H1 (cell line): ENCODE measurements at regions not wholly inside any gene's neighbourhood (a gene's known extent, or its start where the extent isn't known, plus 50 kb on each side); places are given as distances from the start of the nearest gene placed in this dataset.
A peak's percentile ranks its signal among the peaks of the same experiment; 100 is the strongest.

Experiments used
- CTCF ChIA-PET: fragments of 300-600 bp; sonication (Branson Sonifier 250); formaldehyde crosslinking; loops from one replicate; lab custom pipeline; 2021; ENCODE audit not compliant: partially characterized antibody; lab: Charles Lee
- POLR2A ChIA-PET: fragments of 300-600 bp; sonication (Branson Sonifier 250); formaldehyde crosslinking; loops from one replicate; lab custom pipeline; 2021; ENCODE audit warnings: inconsistent platforms; ENCODE audit not compliant: partially characterized antibody; lab: Charles Lee
- DNase-seq, 2 experiments: peaks; one replicate each; pipeline versions ENCODE4 v3.0.0 to v3.0.0-alpha.2; 2010 to 2022; ENCODE audit warnings: low spot score in 2 of 2, low read depth in 1 of 2, mixed read lengths in 1 of 2
- FAIRE-seq: peaks from 2 replicates; lab custom pipeline; 2011; peaks lifted over from hg19 to GRCh38; lab: Jason Lieb, UNC
- H2AFZ ChIP-seq: 2 replicates; pipeline ENCODE4 v1.8.1; 2012; ENCODE audit warnings: low read length, inconsistent platforms
- H2AK5ac ChIP-seq: 2 replicates; pipeline ENCODE4 v1.6.1; 2013; ENCODE audit warnings: low read depth, low read length
- H2BK120ac ChIP-seq: replicated peaks from 2 replicates; pipeline ENCODE3; 2013; ENCODE audit warnings: low read depth, low read length, inconsistent platforms
- H2BK12ac ChIP-seq: 2 replicates; pipeline ENCODE4 v1.6.1; 2013; ENCODE audit warnings: low read depth, low read length
- H2BK15ac ChIP-seq: 2 replicates; pipeline ENCODE4 v1.6.1; 2013; ENCODE audit warnings: low read length
- H2BK20ac ChIP-seq: 2 replicates; pipeline ENCODE4 v1.6.1; 2013; ENCODE audit warnings: low read length
- H2BK5ac ChIP-seq: 2 replicates; pipeline ENCODE4 v1.6.1; 2013; ENCODE audit warnings: low read depth, low read length
- H3K14ac ChIP-seq: 2 replicates; pipeline ENCODE4 v1.6.1; 2013; ENCODE audit warnings: inconsistent platforms; ENCODE audit not compliant: insufficient read length
- H3K18ac ChIP-seq: 2 replicates; pipeline ENCODE4 v1.6.1; 2013; ENCODE audit warnings: low read length; ENCODE audit errors: extremely low read depth
- H3K23ac ChIP-seq: 2 replicates; pipeline ENCODE4 v1.6.1; 2013; ENCODE audit warnings: inconsistent platforms; ENCODE audit not compliant: insufficient read length
- H3K23me2 ChIP-seq: 2 replicates; pipeline ENCODE4 v1.6.1; 2013; ENCODE audit warnings: low read depth, low read length
- H3K27ac ChIP-seq: 2 replicates; pipeline ENCODE4 v1.6.1; 2011; ENCODE audit warnings: low read depth, low read length, inconsistent platforms
- H3K27me3 ChIP-seq, 4 experiments: replicated peaks in 1 of 4; 1 replicate in 1 of 4; 2 replicates in 3 of 4; pipeline versions ENCODE4 v1.6.1 to v1.8.1; 2011 to 2013; ENCODE audit warnings: low read length in 3 of 4, mild to moderate bottlenecking in 3 of 4, inconsistent platforms in 2 of 4, mixed read lengths in 2 of 4, moderate library complexity in 1 of 4; ENCODE audit not compliant: control insufficient read depth in 3 of 4, insufficient read depth in 3 of 4; ENCODE audit errors: extremely low read depth in 1 of 4
- H3K36me3 ChIP-seq, 4 experiments: 2 replicates each; pipeline versions ENCODE4 v1.6.1 to v1.8.1; 2011 to 2013; ENCODE audit warnings: mild to moderate bottlenecking in 4 of 4, low read length in 3 of 4, moderate library complexity in 2 of 4, control low read depth in 1 of 4, inconsistent platforms in 1 of 4; ENCODE audit not compliant: insufficient read depth in 4 of 4, control insufficient read depth in 2 of 4
- H3K4ac ChIP-seq: replicated peaks from 2 replicates; pipeline ENCODE3; 2013; ENCODE audit warnings: low read length, low read depth, mixed read lengths, inconsistent platforms; ENCODE audit not compliant: insufficient read length
- H3K4me1 ChIP-seq, 4 experiments: replicated peaks in 1 of 4; 1 replicate in 1 of 4; 2 replicates in 3 of 4; pipeline versions ENCODE4 v1.6.1 to v1.8.1; 2011 to 2013; ENCODE audit warnings: low read length in 3 of 4, inconsistent platforms in 2 of 4, mixed read lengths in 1 of 4; ENCODE audit not compliant: insufficient read depth in 4 of 4, control insufficient read depth in 3 of 4
- H3K4me2 ChIP-seq, 2 experiments: 2 replicates each; pipeline versions ENCODE4 v1.6.1 to v1.8.1; 2011 to 2013; ENCODE audit warnings: low read depth in 2 of 2, low read length in 2 of 2, control low read depth in 1 of 2, inconsistent platforms in 1 of 2, mild to moderate bottlenecking in 1 of 2; ENCODE audit not compliant: insufficient read depth in 1 of 2
- H3K4me3 ChIP-seq, 4 experiments: fragments of 200-600, 300-600 bp in 1 of 4; sonication (generic), shearing (Covaris generic), sonication (Bioruptor Twin) in 1 of 4; 2 replicates each; pipeline versions ENCODE4 v1.5.1 to v1.8.1; 2011 to 2016; ENCODE audit warnings: low read length in 4 of 4, low read depth in 3 of 4, control low read depth in 2 of 4, inconsistent platforms in 2 of 4, mild to moderate bottlenecking in 2 of 4, mixed read lengths in 1 of 4, moderate library complexity in 1 of 4; ENCODE audit not compliant: insufficient read depth in 2 of 4; ENCODE audit errors: extremely low read depth in 1 of 4
- H3K56ac ChIP-seq: replicated peaks from 2 replicates; pipeline ENCODE3; 2013; ENCODE audit warnings: low read depth, mild to moderate bottlenecking, mixed read lengths, low read length, inconsistent platforms; ENCODE audit not compliant: insufficient read length
- H3K79me1 ChIP-seq: 2 replicates; pipeline ENCODE4 v1.6.1; 2013; ENCODE audit warnings: low read depth, low read length, control low read depth
- H3K79me2 ChIP-seq, 2 experiments: 2 replicates each; pipeline versions ENCODE4 v1.6.1 to v1.8.1; 2012 to 2013; ENCODE audit warnings: low read length in 2 of 2, mild to moderate bottlenecking in 2 of 2, inconsistent platforms in 1 of 2; ENCODE audit not compliant: insufficient read depth in 2 of 2, control insufficient read depth in 1 of 2
- H3K9ac ChIP-seq, 4 experiments: replicated peaks in 1 of 4; 1 replicate in 1 of 4; 2 replicates in 3 of 4; pipeline versions ENCODE4 v1.6.1 to v1.8.1; 2011 to 2013; ENCODE audit warnings: low read depth in 3 of 4, low read length in 3 of 4, control low read depth in 2 of 4, mild to moderate bottlenecking in 2 of 4, moderate library complexity in 2 of 4, inconsistent platforms in 1 of 4; ENCODE audit errors: extremely low read depth in 1 of 4
- H3K9me3 ChIP-seq, 2 experiments: 2 replicates each; pipeline versions ENCODE4 v1.6.1 to v1.8.1; 2012 to 2013; ENCODE audit warnings: mild to moderate bottlenecking in 2 of 2, moderate library complexity in 2 of 2, control low read depth in 1 of 2, inconsistent platforms in 1 of 2, low read depth in 1 of 2, low read length in 1 of 2, mixed read lengths in 1 of 2; ENCODE audit not compliant: insufficient read depth in 2 of 2
- H4K20me1 ChIP-seq, 2 experiments: replicated peaks in 1 of 2; 2 replicates each; pipeline versions ENCODE3 to v1.8.1; 2011 to 2013; ENCODE audit warnings: inconsistent platforms in 2 of 2, low read length in 2 of 2, mild to moderate bottlenecking in 1 of 2; ENCODE audit not compliant: insufficient read depth in 2 of 2, control insufficient read depth in 1 of 2
- H4K5ac ChIP-seq: 2 replicates; pipeline ENCODE4 v1.6.1; 2013; ENCODE audit warnings: low read length, low read depth, mixed read lengths, inconsistent platforms; ENCODE audit not compliant: insufficient read length
- H4K8ac ChIP-seq: 2 replicates; pipeline ENCODE4 v1.8.0; 2013; ENCODE audit warnings: mild to moderate bottlenecking, moderate library complexity, low read length, inconsistent platforms; ENCODE audit not compliant: insufficient read depth; ENCODE audit errors: extremely low read depth
- H4K91ac ChIP-seq: replicated peaks from 2 replicates; pipeline ENCODE3; 2013; ENCODE audit warnings: low read length, mixed read lengths, inconsistent platforms; ENCODE audit not compliant: insufficient read length
- WGBS, 2 experiments: shearing (Covaris generic) in 1 of 2; methylation state at CpG; one replicate each; pipeline versions ENCODE4 v1.1.6 to v1.1.7; 2013 to 2015; ENCODE audit warnings: low lambda C conversion rate in 2 of 2, mixed read lengths in 2 of 2, inconsistent platforms in 1 of 2, low coverage in 1 of 2, missing lambda C conversion rate in 1 of 2; ENCODE audit not compliant: insufficient replicate concordance in 2 of 2, insufficient coverage in 1 of 2, insufficient read length in 1 of 2; ENCODE audit errors: extremely low coverage in 1 of 2, missing lambda C conversion rate in 1 of 2; 5-methylcytosine and 5-hydroxymethylcytosine counted together

DNA sequence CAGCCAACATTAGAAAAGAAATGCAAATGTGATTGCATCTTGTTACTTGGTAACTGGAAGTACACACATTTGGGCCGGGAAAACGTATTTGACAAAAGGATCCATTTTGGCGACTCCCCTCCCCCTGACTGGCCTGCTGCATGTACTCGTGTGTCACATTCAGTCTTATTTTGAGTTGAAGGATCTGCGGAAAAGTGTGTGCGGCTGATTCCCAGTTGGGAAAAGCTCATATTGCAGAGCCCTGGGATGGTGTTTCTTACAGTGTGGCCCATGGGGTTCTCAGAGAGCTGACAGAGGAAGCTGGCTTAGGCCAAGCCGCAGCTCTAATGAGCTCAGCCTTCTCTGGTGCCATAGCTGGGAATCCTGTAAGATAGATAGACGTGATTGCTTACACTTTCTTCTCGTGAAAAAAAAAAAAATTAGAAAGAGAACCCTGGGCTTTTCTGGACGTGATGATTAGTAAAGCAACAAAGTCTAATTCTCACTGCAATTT lies 170.3 kb upstream of the ARGLU1 start:
- DNase-seq (no peak), FAIRE-seq (no peak)
- Histone ChIP-seq H3K18ac (no peak overlapping the region), H2BK12ac (no peak overlapping the region), H4K20me1 (no peaks in the 10 kb centered on the region), H3K9ac (no peak overlapping the region), H3K36me3 (no peaks in the 10 kb centered on the region), H3K79me1 (no peaks in the 10 kb centered on the region), H4K5ac (no peak overlapping the region), H2BK5ac (no peak overlapping the region), H3K56ac (no peak overlapping the region), H3K4me3 (no peak overlapping the region), H3K4me2 (no peak overlapping the region), H3K4me1 (no peaks in the 10 kb centered on the region), H2BK120ac (no peak overlapping the region), H2AFZ (peak overlapping the region; percentile 71; the same call in 1 of the 2 replicates), H4K8ac (no peak overlapping the region), H3K27me3 (no peaks in the 10 kb centered on the region), H2AK5ac (no peak overlapping the region), H3K23me2 (no peaks in the 10 kb centered on the region), H3K4ac (no peak overlapping the region), H2BK20ac (no peak overlapping the region), H2BK15ac (no peak overlapping the region), H3K14ac (no peak overlapping the region), H3K79me2 (no peaks in the 10 kb centered on the region), H3K27ac (no peak overlapping the region), H3K23ac (no peak overlapping the region), H4K91ac (no peak overlapping the region), H3K9me3 (no peaks in the 10 kb centered on the region)
- WGBS, 2 experiments, result 90% methylated on average over 10 of the region's 10 CpGs; no CpG with 5 or more reads in 1 of the 2 experiments
- CTCF ChIA-PET, result interaction anchor here (0.7 kb wide), 1 partner anchor 28 kb away, joined by 4 read pairs; no protein-coding TSS in a partner anchor
- POLR2A ChIA-PET, result no interaction called here
